SK-N-MC (cell line): ENCODE measurements at regions not wholly inside any gene's neighbourhood (a gene's known extent, or its start where the extent isn't known, plus 50 kb on each side); places are given as distances from the start of the nearest gene placed in this dataset.

ENCODE experiments used
- EZH2 ChIP-seq: fragments of 200-600 bp; sonication (generic); IDR thresholded peaks from one replicate; pipeline ENCODE4 v1.6.1; 2017; ENCODE audit warnings: antibody characterized with exemption
- FOXP2 ChIP-seq: optimal IDR thresholded peaks from 2 replicates; pipeline ENCODE3; 2011; ENCODE audit warnings: mild to moderate bottlenecking, moderate library complexity; ENCODE audit not compliant: insufficient read depth; ENCODE audit errors: extremely low read length, control extremely low read depth
- POLR2AphosphoS5 ChIP-seq: IDR thresholded peaks from 2 replicates; pipeline ENCODE4 v1.6.1; 2012; ENCODE audit warnings: mild to moderate bottlenecking, low read depth, low read length, borderline replicate concordance

DNA sequence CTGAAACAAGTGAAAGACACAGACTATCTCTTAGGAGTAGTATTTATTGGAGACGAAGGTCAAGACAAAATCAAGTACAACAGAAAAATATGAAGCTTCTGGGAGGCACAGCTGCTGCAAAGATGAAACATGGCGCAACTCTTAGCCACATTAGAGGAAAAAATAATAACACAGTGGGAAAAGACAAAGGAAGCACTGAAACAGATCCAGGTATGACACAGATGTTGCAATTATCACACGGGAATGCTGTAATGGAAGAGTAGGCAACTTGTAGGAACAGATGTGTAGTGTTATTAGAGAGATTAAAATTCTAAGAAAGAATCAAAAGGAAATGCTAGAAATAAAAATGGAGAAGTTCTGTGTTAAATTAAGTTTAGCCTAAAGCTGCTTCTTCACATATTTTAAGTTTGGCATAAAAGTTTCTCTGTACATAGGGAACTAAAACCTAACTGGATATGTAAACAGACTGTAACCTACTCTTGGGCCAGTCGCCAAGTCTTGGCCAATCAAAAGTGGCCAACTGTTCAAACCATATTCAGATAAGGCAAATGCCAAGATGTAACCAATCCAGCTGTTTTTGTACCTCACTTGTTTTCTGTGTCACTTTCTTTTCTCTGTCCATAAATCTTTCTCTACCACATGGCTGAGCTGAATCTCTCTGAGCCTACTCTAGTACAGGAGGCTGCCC, 1132.0 kb upstream of the LRRTM3 start:
- TF ChIP-seq EZH2 (no peak), POLR2AphosphoS5 (no peak), FOXP2 (no peak)
